Mesenchymal stem cell (in vitro differentiated cells and primary cell): ENCODE measurements at regions not wholly inside any gene's neighbourhood (a gene's known extent, or its start where the extent isn't known, plus 50 kb on each side); places are given as distances from the start of the nearest gene placed in this dataset.

Source experiments
- DNase-seq: peaks from one replicate; pipeline ENCODE4 v3.0.0-alpha.2; 2013
- H2AFZ ChIP-seq: one replicate; pipeline ENCODE4 v1.6.1; 2013; ENCODE audit warnings: low read depth, mild to moderate bottlenecking, control low read depth, inconsistent platforms, low read length, moderate library complexity
- H2AK5ac ChIP-seq: 2 replicates; pipeline ENCODE4 v1.6.1; 2013; ENCODE audit warnings: low read length, moderate library complexity, mild to moderate bottlenecking, inconsistent platforms; ENCODE audit not compliant: severe bottlenecking
- H2BK120ac ChIP-seq: one replicate; pipeline ENCODE4 v1.6.1; 2013; ENCODE audit warnings: low read depth, mild to moderate bottlenecking, inconsistent platforms, low read length, moderate library complexity
- H2BK12ac ChIP-seq, 2 experiments: one replicate each; pipeline ENCODE4 v1.6.1; 2013; ENCODE audit warnings: inconsistent platforms in 2 of 2, low read length in 2 of 2, mild to moderate bottlenecking in 2 of 2, moderate library complexity in 2 of 2, control low read depth in 1 of 2
- H2BK15ac ChIP-seq: one replicate; pipeline ENCODE4 v1.6.1; 2013; ENCODE audit warnings: mild to moderate bottlenecking, low read depth, inconsistent platforms; ENCODE audit not compliant: poor library complexity, severe bottlenecking
- H2BK5ac ChIP-seq: 2 replicates; pipeline ENCODE4 v1.6.1; 2013; ENCODE audit warnings: low read depth, mild to moderate bottlenecking, low read length, control low read depth, inconsistent platforms; ENCODE audit not compliant: poor library complexity, severe bottlenecking
- H3K14ac ChIP-seq, 2 experiments: one replicate each; pipeline ENCODE4 v1.6.1; 2013; ENCODE audit warnings: inconsistent platforms in 2 of 2, low read length in 2 of 2, control low read depth in 1 of 2, mild to moderate bottlenecking in 1 of 2, moderate library complexity in 1 of 2
- H3K18ac ChIP-seq, 2 experiments: one replicate each; pipeline ENCODE4 v1.6.1; 2013; ENCODE audit warnings: inconsistent platforms in 2 of 2, low read length in 2 of 2, control low read depth in 1 of 2, low read depth in 1 of 2, mild to moderate bottlenecking in 1 of 2
- H3K23ac ChIP-seq, 2 experiments: one replicate each; pipeline ENCODE4 v1.6.1; 2013; ENCODE audit warnings: inconsistent platforms in 2 of 2, low read length in 2 of 2, mild to moderate bottlenecking in 2 of 2, moderate library complexity in 2 of 2, control low read depth in 1 of 2
- H3K27ac ChIP-seq: 2 replicates; pipeline ENCODE4 v1.5.1; 2013; ENCODE audit warnings: mild to moderate bottlenecking, moderate library complexity, low read length, control low read depth, inconsistent platforms; ENCODE audit not compliant: poor library complexity, severe bottlenecking
- H3K27me3 ChIP-seq, 2 experiments: 2 replicates each; pipeline versions ENCODE4 v1.6.1 to v1.7.0; 2013; ENCODE audit warnings: low read length in 2 of 2, mild to moderate bottlenecking in 2 of 2, moderate library complexity in 2 of 2, control low read depth in 1 of 2, inconsistent platforms in 1 of 2; ENCODE audit not compliant: control insufficient read depth in 1 of 2, insufficient read depth in 1 of 2
- H3K36me3 ChIP-seq, 2 experiments: 2 replicates each; pipeline versions ENCODE4 v1.6.1 to v1.7.0; 2013; ENCODE audit warnings: low read length in 2 of 2, control low read depth in 1 of 2, inconsistent platforms in 1 of 2, low read depth in 1 of 2, mild to moderate bottlenecking in 1 of 2; ENCODE audit not compliant: insufficient read depth in 2 of 2, control insufficient read depth in 1 of 2
- H3K4ac ChIP-seq, 2 experiments: one replicate each; pipeline ENCODE4 v1.6.1; 2013; ENCODE audit warnings: inconsistent platforms in 2 of 2, low read length in 2 of 2, mild to moderate bottlenecking in 2 of 2, moderate library complexity in 2 of 2, control low read depth in 1 of 2, low read depth in 1 of 2
- H3K4me1 ChIP-seq: 2 replicates; pipeline ENCODE4 v1.6.1; 2013; ENCODE audit warnings: low read depth, low read length, control low read depth; ENCODE audit not compliant: control insufficient read depth, insufficient read depth
- H3K4me2 ChIP-seq: 2 replicates; pipeline ENCODE4 v1.6.1; 2013; ENCODE audit warnings: low read length, mild to moderate bottlenecking, inconsistent platforms; ENCODE audit not compliant: poor library complexity, severe bottlenecking
- H3K4me3 ChIP-seq, 2 experiments: 2 replicates each; pipeline versions ENCODE4 v1.5.1 to v1.7.0; 2013; ENCODE audit warnings: low read length in 2 of 2, mild to moderate bottlenecking in 2 of 2, control low read depth in 1 of 2, low read depth in 1 of 2; ENCODE audit not compliant: insufficient read depth in 1 of 2
- H3K79me1 ChIP-seq: replicated peaks from 2 replicates; pipeline ENCODE4 v1.6.1; 2013; ENCODE audit warnings: mild to moderate bottlenecking, control low read depth, low read length, inconsistent platforms; ENCODE audit not compliant: poor library complexity, severe bottlenecking
- H3K9ac ChIP-seq: 2 replicates; pipeline ENCODE4 v1.7.0; 2013; ENCODE audit warnings: mild to moderate bottlenecking, low read length, moderate library complexity
- H3K9me3 ChIP-seq: 2 replicates; pipeline ENCODE4 v1.7.0; 2013; ENCODE audit warnings: mild to moderate bottlenecking, low read length; ENCODE audit not compliant: control insufficient read depth
- H4K8ac ChIP-seq: one replicate; pipeline ENCODE4 v1.6.1; 2013; ENCODE audit warnings: inconsistent platforms, mild to moderate bottlenecking, low read length, moderate library complexity
- H4K91ac ChIP-seq: one replicate; pipeline ENCODE4 v1.6.1; 2013; ENCODE audit warnings: mild to moderate bottlenecking, low read length, inconsistent platforms
- WGBS: methylation state at CpG from one replicate; pipeline ENCODE4 v1.1.7; 2013; ENCODE audit warnings: mixed read lengths; 5-methylcytosine and 5-hydroxymethylcytosine counted together

GRCh38 chr1:72697410-72697809 lies 415.1 kb upstream of the NEGR1 start:
- H3K79me1 ChIP-seq = no peaks in the 10 kb centered on the region
- 63% methylated on average over 1 of the region's 2 CpGs for WGBS
- H2AK5ac ChIP-seq = no peak overlapping the region

DNA sequence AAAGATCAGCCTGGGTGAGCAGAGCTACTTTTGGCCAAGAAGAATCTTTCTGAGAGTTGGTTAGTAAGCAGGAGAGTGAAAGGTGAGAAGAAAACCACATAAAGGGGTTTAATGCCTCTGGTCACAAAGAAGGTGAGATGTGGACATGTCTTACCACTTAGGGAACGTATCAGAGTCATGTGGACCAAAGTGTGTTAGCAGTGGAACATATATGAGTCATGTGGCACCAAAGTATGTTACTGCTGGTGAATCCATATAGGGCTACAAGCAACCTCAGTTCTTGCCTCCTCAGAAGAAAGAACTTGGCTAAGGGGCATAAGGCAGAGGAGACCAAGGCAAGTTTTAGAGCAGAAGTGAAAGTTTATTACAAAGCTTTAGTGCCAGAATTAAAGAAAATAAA lies 411.6 kb upstream of the NEGR1 start:
- Histone ChIP-seq H3K9me3 (peaks cover 48% of the 10 kb centered on the region), H3K9ac (no peak overlapping the region), H2AFZ (no peak overlapping the region), H4K8ac (no peak overlapping the region), H3K27ac (no peak overlapping the region), H3K18ac (no peak overlapping the region), H3K4ac (no peak overlapping the region), H3K79me1 (no peaks in the 10 kb centered on the region), H3K4me3 (peak overlapping the region in 1 of 2 experiments; percentile 8), H3K27me3 (no peaks in the 10 kb centered on the region), H2BK15ac (no peak overlapping the region), H3K4me1 (no peaks in the 10 kb centered on the region), H3K36me3 (no peaks in the 10 kb centered on the region), H2BK12ac (no peak overlapping the region), H2AK5ac (no peak overlapping the region), H3K4me2 (no peak overlapping the region), H3K14ac (no peak overlapping the region), H2BK5ac (no peak overlapping the region), H3K23ac (no peak overlapping the region), H2BK120ac (no peak overlapping the region), H4K91ac (no peak overlapping the region)
- no peak for DNase-seq
- WGBS = 31% methylated on average over 1 of the region's 1 CpG

More at GRCh38 chr1:72697410-72697809, 415.1 kb upstream of the NEGR1 start:
- H3K4me3 ChIP-seq = no peak overlapping the region
- H3K23ac ChIP-seq = no peak overlapping the region
- H2BK120ac ChIP-seq = no peak overlapping the region
- H3K4me1 ChIP-seq = no peaks in the 10 kb centered on the region
- H3K14ac ChIP-seq = no peak overlapping the region
- no peak overlapping the region for H4K8ac ChIP-seq
- H2AFZ ChIP-seq = no peak overlapping the region
- no peaks in the 10 kb centered on the region for H3K36me3 ChIP-seq
- no peak overlapping the region for H2BK12ac ChIP-seq
- H2BK5ac ChIP-seq = no peak overlapping the region
- H3K9me3 ChIP-seq = peaks cover 23% of the 10 kb centered on the region
- no peak overlapping the region for H3K18ac ChIP-seq
- no peak overlapping the region for H3K27ac ChIP-seq
- H3K9ac ChIP-seq = no peak overlapping the region
- H3K4ac ChIP-seq = no peak overlapping the region
- no peak overlapping the region for H2BK15ac ChIP-seq
- DNase-seq = no peak
- no peaks in the 10 kb centered on the region for H3K27me3 ChIP-seq
- H4K91ac ChIP-seq = no peak overlapping the region
- no peak overlapping the region for H3K4me2 ChIP-seq

GRCh38 chr1:72693376-72693775 lies 411.0 kb upstream of the NEGR1 start:
- no peak for DNase-seq
- Histone ChIP-seq H3K27me3 (no peaks in the 10 kb centered on the region), H3K27ac (no peak overlapping the region), H3K79me1 (no peaks in the 10 kb centered on the region), H3K9me3 (peaks cover 53% of the 10 kb centered on the region), H2BK12ac (no peak overlapping the region), H3K4ac (no peak overlapping the region), H2BK15ac (no peak overlapping the region), H4K8ac (no peak overlapping the region), H3K4me1 (no peaks in the 10 kb centered on the region), H3K14ac (no peak overlapping the region), H3K4me2 (no peak overlapping the region), H3K4me3 (no peak overlapping the region), H2BK120ac (no peak overlapping the region), H4K91ac (no peak overlapping the region), H3K18ac (no peak overlapping the region), H2AK5ac (no peak overlapping the region), H3K9ac (no peak overlapping the region), H3K23ac (no peak overlapping the region), H3K36me3 (no peaks in the 10 kb centered on the region), H2AFZ (no peak overlapping the region), H2BK5ac (no peak overlapping the region)
- 59% methylated on average over 2 of the region's 2 CpGs for WGBS

DNA sequence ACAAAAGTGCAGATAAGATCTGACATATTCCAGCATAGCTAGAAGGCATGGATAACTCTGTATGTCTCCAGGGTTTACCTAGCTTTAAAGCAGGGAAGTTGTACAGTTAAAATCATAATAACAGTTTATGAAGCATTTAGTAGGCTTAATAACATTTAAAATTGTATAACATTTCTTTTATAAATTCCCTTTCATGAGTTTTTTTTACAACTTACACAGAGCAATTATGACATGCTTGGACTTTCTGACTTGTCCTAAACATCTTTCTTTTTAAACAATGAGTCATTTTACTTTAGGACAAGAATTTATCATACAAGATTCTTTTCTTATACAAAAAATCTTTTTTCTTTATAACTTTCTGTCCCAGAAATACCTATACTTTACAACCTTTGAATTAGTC lies 408.5 kb upstream of the NEGR1 start:
- Histone ChIP-seq H3K14ac (no peak overlapping the region), H2AFZ (no peak overlapping the region), H3K9ac (no peak overlapping the region), H3K9me3 (peaks cover 56% of the 10 kb centered on the region), H3K18ac (no peak overlapping the region), H4K8ac (no peak overlapping the region), H3K4me1 (no peaks in the 10 kb centered on the region), H3K36me3 (no peaks in the 10 kb centered on the region), H3K4ac (no peak overlapping the region), H2BK12ac (no peak overlapping the region), H3K23ac (no peak overlapping the region), H2BK120ac (no peak overlapping the region), H2BK5ac (no peak overlapping the region), H3K27ac (no peak overlapping the region), H3K4me2 (no peak overlapping the region), H2BK15ac (no peak overlapping the region), H2AK5ac (no peak overlapping the region), H4K91ac (no peak overlapping the region), H3K4me3 (no peak overlapping the region), H3K27me3 (no peaks in the 10 kb centered on the region), H3K79me1 (no peaks in the 10 kb centered on the region)
- DNase-seq = no peak
